HFFc6 (cell line): ENCODE measurements at regions not wholly inside any gene's neighbourhood (a gene's known extent, or its start where the extent isn't known, plus 50 kb on each side); places are given as distances from the start of the nearest gene placed in this dataset.

Experiments used
- DNase-seq: peaks from one replicate; pipeline ENCODE4 v3.0.0-alpha.2; 2018
- H3K27ac Mint-ChIP-seq: 2 replicates; pipeline ENCODE4 v1.8.0; 2020; ENCODE audit warnings: mild to moderate bottlenecking, mixed read lengths
- H3K27me3 Mint-ChIP-seq: 2 replicates; pipeline ENCODE4 v1.8.0; 2021; ENCODE audit warnings: mild to moderate bottlenecking, moderate library complexity, mixed read lengths; ENCODE audit not compliant: insufficient read depth
- H3K36me3 Mint-ChIP-seq: 2 replicates; pipeline ENCODE4 v1.8.0; 2021; ENCODE audit warnings: low read depth, mixed read lengths
- H3K4me1 Mint-ChIP-seq: 2 replicates; pipeline ENCODE4 v1.8.0; 2020; ENCODE audit warnings: low read depth, mixed read lengths
- H3K4me3 Mint-ChIP-seq: 2 replicates; pipeline ENCODE4 v1.8.0; 2020; ENCODE audit warnings: mild to moderate bottlenecking, moderate library complexity, mixed read lengths
- H3K9me3 Mint-ChIP-seq: 2 replicates; pipeline ENCODE4 v1.8.0; 2020; ENCODE audit warnings: mild to moderate bottlenecking, mixed read lengths
- CTCF ChIP-seq: fragments of 200-600 bp; sonication (generic); IDR thresholded peaks from 2 replicates; pipeline ENCODE4 v1.5.0; 2021; ENCODE audit warnings: antibody characterized with exemption, mild to moderate bottlenecking

DNA sequence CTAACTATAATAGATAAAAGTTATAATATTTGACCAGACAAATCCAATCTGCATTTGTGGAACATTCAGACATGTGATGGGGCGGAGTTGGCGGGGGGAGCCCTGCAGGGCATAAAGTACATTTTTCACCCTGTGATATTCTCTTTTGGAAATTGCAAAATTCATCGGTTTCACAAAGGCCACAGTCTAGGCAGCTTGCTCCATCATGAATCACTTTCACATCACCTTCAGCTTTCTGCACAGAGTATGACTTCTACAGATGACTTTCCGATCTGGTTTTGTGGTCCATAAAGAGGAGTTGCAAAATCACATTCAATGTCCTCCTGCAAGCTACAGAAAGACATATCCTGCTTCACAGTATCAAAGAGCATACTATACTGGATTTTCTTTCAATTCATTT, 51.4 kb upstream of the APBB1IP start:
- Mint-ChIP-seq H3K9me3 (no peaks in the 10 kb centered on the region; the same call in 1 of the 2 replicates), H3K27me3 (peaks cover 2% of the 10 kb centered on the region), H3K4me1 (no peaks in the 10 kb centered on the region), H3K27ac (no peak overlapping the region), H3K4me3 (no peak overlapping the region), H3K36me3 (no peaks in the 10 kb centered on the region)
- TF ChIP-seq CTCF: no peak
- DNase-seq: no peak
